ENCODE measurements at regions not wholly inside any gene's neighbourhood (a gene's known extent, or its start where the extent isn't known, plus 50 kb on each side); places are given as distances from the start of the nearest gene placed in this dataset.

GRCh38 chr9:12903316-12903715, 128.5 kb downstream of the LURAP1L start:
- no peak overlapping the region for H3K27ac ChIP-seq
- ATAC-seq: no peak
- intact Hi-C loops (cut with DNase I): no loop called here

GRCh38 chr9:12904261-12905000, 129.6 kb downstream of the LURAP1L start:
- Histone ChIP-seq H3K27ac (no peak overlapping the region), H3K9me3 (no peaks in the 10 kb centered on the region), H3K4me1 (no peaks in the 10 kb centered on the region), H3K4me3 (no peak overlapping the region), H3K36me3 (no peaks in the 10 kb centered on the region), H3K27me3 (no peaks in the 10 kb centered on the region)
- no peak for DNase-seq
- intact Hi-C loops (cut with DNase I): no loop called here
- no peak for ATAC-seq
- no peak for TF ChIP-seq CTCF (IDR thresholded peaks at IDR 0.05)

More at GRCh38 chr9:12903316-12903715, 128.5 kb downstream of the LURAP1L start:
- no peak for DNase-seq
- no peaks in the 10 kb centered on the region for H3K27me3 ChIP-seq
- no peak for TF ChIP-seq CTCF (IDR thresholded peaks at IDR 0.05)
- H3K36me3 ChIP-seq: no peaks in the 10 kb centered on the region
- no peak overlapping the region for H3K4me3 ChIP-seq
- H3K9me3 ChIP-seq: no peaks in the 10 kb centered on the region
- no peaks in the 10 kb centered on the region for H3K4me1 ChIP-seq

GRCh38 chr9:12906646-12907045, 131.8 kb downstream of the LURAP1L start:
- no peaks in the 10 kb centered on the region for H3K9me3 ChIP-seq
- H3K4me3 ChIP-seq: no peak overlapping the region
- no peaks in the 10 kb centered on the region for H3K27me3 ChIP-seq
- no peak for TF ChIP-seq CTCF (IDR thresholded peaks at IDR 0.05)
- H3K27ac ChIP-seq: no peak overlapping the region
- H3K4me1 ChIP-seq: no peaks in the 10 kb centered on the region
- ATAC-seq (no peak), DNase-seq (no peak)
- H3K36me3 ChIP-seq: no peaks in the 10 kb centered on the region
- intact Hi-C loops (cut with DNase I): no loop called here

GRCh38 chr9:12908895-12909294, 134.1 kb downstream of the LURAP1L start:
- ATAC-seq: no peak
- H3K4me1 ChIP-seq: no peaks in the 10 kb centered on the region
- TF ChIP-seq CTCF (IDR thresholded peaks at IDR 0.05): no peak
- no peaks in the 10 kb centered on the region for H3K36me3 ChIP-seq
- intact Hi-C loops (cut with DNase I): no loop called here
- no peaks in the 10 kb centered on the region for H3K9me3 ChIP-seq
- no peaks in the 10 kb centered on the region for H3K27me3 ChIP-seq
- H3K4me3 ChIP-seq: no peak overlapping the region
- no peak for DNase-seq
- no peak overlapping the region for H3K27ac ChIP-seq

- DNase-seq: no peak
- TF ChIP-seq CTCF (IDR thresholded peaks at IDR 0.05): no peak
- H3K4me3 ChIP-seq: no peak overlapping the region
- no peak for ATAC-seq
- H3K36me3 ChIP-seq: no peaks in the 10 kb centered on the region
- no peaks in the 10 kb centered on the region for H3K9me3 ChIP-seq
- H3K4me1 ChIP-seq: no peaks in the 10 kb centered on the region
- H3K27me3 ChIP-seq: no peaks in the 10 kb centered on the region
- no peak overlapping the region for H3K27ac ChIP-seq
- intact Hi-C loops (cut with DNase I): no loop called here
Observed at GRCh38 chr9:12915366-12915954, 140.6 kb downstream of the LURAP1L start.

All from upper lobe of right lung (tissue), 1 donor.